Stimulated activated CD4-positive, alpha-beta T cell treated with anti-CD3 and anti-CD28 coated beads, Interleukin-4, amount 100 ng/mL, for 4 hours (primary cell): ENCODE measurements at regions not wholly inside any gene's neighbourhood (a gene's known extent, or its start where the extent isn't known, plus 50 kb on each side); places are given as distances from the start of the nearest gene placed in this dataset.

Experiments
- DNase-seq, 2 experiments: peaks; one replicate each; pipeline ENCODE4 v3.0.0-alpha.2; 2020

- no peak for DNase-seq
Measured at GRCh38 chr1:8112611-8113261, 86.6 kb upstream of the ERRFI1 start.

GRCh38 chr1:8111560-8111959, 85.5 kb upstream of the ERRFI1 start:
- no peak for DNase-seq

GRCh38 chr1:8109216-8109615, 83.1 kb upstream of the ERRFI1 start:
- DNase-seq: no peak

- DNase-seq: no peak
Measured at GRCh38 chr1:8107897-8108296, 81.8 kb upstream of the ERRFI1 start.

- no peak for DNase-seq
Measured at GRCh38 chr1:8104278-8105236, 78.4 kb upstream of the ERRFI1 start.

- no peak for DNase-seq
Measured at GRCh38 chr1:8097908-8098307, 71.8 kb upstream of the ERRFI1 start.

GRCh38 chr1:8097077-8097799, 71.1 kb upstream of the ERRFI1 start:
- no peak for DNase-seq

GRCh38 chr1:8096105-8097011, 70.2 kb upstream of the ERRFI1 start:
- DNase-seq: no peak

- DNase-seq: no peak
Measured at GRCh38 chr1:8095584-8095983, 69.5 kb upstream of the ERRFI1 start.

- no peak for DNase-seq
Measured at GRCh38 chr1:8094481-8095241, 68.6 kb upstream of the ERRFI1 start.

- DNase-seq: no peak
Measured at GRCh38 chr1:8093221-8093980, 67.3 kb upstream of the ERRFI1 start.

GRCh38 chr1:8092657-8093056, 66.5 kb upstream of the ERRFI1 start:
- no peak for DNase-seq

- no peak for DNase-seq
Measured at GRCh38 chr1:8091691-8092090, 65.6 kb upstream of the ERRFI1 start.

GRCh38 chr1:8090241-8090702, 64.2 kb upstream of the ERRFI1 start:
- no peak for DNase-seq

GRCh38 chr1:8089535-8090228, 63.6 kb upstream of the ERRFI1 start:
- DNase-seq: no peak

GRCh38 chr1:8086055-8086454, 59.9 kb upstream of the ERRFI1 start:
- DNase-seq: no peak

GRCh38 chr1:8084913-8085312, 58.8 kb upstream of the ERRFI1 start:
- no peak for DNase-seq

- DNase-seq: no peak
Measured at GRCh38 chr1:8083739-8084484, 57.8 kb upstream of the ERRFI1 start.

- no peak for DNase-seq
Measured at GRCh38 chr1:8082945-8083344, 56.8 kb upstream of the ERRFI1 start.
